ENCODE measurements at regions not wholly inside any gene's neighbourhood (a gene's known extent, or its start where the extent isn't known, plus 50 kb on each side); places are given as distances from the start of the nearest gene placed in this dataset.
A peak's percentile ranks its signal among the peaks of the same experiment; 100 is the strongest.

GRCh38 chr20:48291896-48292295, 506.6 kb upstream of the SULF2 start:
- H3K36me3 Mint-ChIP-seq (ENCODE audit: low read depth) = no peaks in the 10 kb centered on the region
- DNase-seq (ENCODE audit: low read depth, low spot score) = no peak
- no peak overlapping the region for H3K27ac Mint-ChIP-seq (ENCODE audit: unreplicated experiment)
- TF ChIP-seq, protein P1, sequence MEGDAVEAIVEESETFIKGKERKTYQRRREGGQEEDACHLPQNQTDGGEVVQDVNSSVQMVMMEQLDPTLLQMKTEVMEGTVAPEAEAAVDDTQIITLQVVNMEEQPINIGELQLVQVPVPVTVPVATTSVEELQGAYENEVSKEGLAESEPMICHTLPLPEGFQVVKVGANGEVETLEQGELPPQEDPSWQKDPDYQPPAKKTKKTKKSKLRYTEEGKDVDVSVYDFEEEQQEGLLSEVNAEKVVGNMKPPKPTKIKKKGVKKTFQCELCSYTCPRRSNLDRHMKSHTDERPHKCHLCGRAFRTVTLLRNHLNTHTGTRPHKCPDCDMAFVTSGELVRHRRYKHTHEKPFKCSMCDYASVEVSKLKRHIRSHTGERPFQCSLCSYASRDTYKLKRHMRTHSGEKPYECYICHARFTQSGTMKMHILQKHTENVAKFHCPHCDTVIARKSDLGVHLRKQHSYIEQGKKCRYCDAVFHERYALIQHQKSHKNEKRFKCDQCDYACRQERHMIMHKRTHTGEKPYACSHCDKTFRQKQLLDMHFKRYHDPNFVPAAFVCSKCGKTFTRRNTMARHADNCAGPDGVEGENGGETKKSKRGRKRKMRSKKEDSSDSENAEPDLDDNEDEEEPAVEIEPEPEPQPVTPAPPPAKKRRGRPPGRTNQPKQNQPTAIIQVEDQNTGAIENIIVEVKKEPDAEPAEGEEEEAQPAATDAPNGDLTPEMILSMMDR (conservative IDR thresholded peaks at IDR 0.05) = no peak
- H3K27me3 Mint-ChIP-seq (ENCODE audit: low read depth) = peaks cover 13% of the 10 kb centered on the region
- peaks cover 56% of the 10 kb centered on the region for H3K4me1 Mint-ChIP-seq
- H3K4me3 Mint-ChIP-seq = no peak overlapping the region
- H3K9me3 Mint-ChIP-seq = no peaks in the 10 kb centered on the region

DNA sequence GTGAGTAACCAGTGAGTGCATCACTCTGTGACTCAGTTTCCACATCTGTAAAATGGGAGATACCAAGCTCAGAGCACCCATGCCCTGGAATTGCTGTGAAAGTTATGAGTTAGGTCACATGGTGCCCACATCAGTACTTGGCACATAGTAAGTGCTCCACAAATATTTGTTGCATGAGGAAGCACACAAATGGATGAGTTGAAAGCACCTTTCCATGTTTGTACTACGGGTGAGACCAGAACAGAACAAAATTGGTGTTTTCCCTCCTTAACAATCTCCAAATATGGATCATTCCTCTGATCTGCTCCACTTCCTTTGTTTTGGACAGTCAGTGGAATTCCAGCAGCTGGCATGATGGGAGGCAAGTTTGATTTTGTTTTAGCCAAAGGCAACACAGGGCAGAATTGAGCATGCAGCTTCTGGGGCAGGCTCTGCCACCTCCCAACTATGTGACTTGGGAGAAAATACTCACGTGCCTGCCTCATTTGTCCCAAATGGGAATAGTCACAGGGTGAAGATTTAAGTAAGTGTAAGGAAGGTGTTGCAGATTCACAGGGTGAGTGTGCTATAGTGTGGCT, 503.7 kb upstream of the SULF2 start:
- Mint-ChIP-seq H3K4me3 (no peak overlapping the region), H3K4me1 (peaks cover 52% of the 10 kb centered on the region), H3K27ac (ENCODE audit: unreplicated experiment) (peak overlapping the region; percentile 15), H3K9me3 (no peaks in the 10 kb centered on the region), H3K27me3 (ENCODE audit: low read depth) (peaks cover 13% of the 10 kb centered on the region), H3K36me3 (ENCODE audit: low read depth) (no peaks in the 10 kb centered on the region)
- no peak for DNase-seq (ENCODE audit: low read depth, low spot score)
- TF ChIP-seq, protein P1 (conservative IDR thresholded peaks at IDR 0.05) = no peak

GRCh38 chr20:48287552-48288170, 502.4 kb upstream of the SULF2 start:
- Mint-ChIP-seq H3K27ac (ENCODE audit: unreplicated experiment) (no peak overlapping the region), H3K4me3 (no peak overlapping the region), H3K27me3 (ENCODE audit: low read depth) (peaks cover 10% of the 10 kb centered on the region), H3K4me1 (peaks cover 50% of the 10 kb centered on the region), H3K36me3 (ENCODE audit: low read depth) (no peaks in the 10 kb centered on the region), H3K9me3 (no peaks in the 10 kb centered on the region)
- DNase-seq (ENCODE audit: low read depth, low spot score) = no peak
- TF ChIP-seq, protein P1 (conservative IDR thresholded peaks at IDR 0.05) = no peak

DNA sequence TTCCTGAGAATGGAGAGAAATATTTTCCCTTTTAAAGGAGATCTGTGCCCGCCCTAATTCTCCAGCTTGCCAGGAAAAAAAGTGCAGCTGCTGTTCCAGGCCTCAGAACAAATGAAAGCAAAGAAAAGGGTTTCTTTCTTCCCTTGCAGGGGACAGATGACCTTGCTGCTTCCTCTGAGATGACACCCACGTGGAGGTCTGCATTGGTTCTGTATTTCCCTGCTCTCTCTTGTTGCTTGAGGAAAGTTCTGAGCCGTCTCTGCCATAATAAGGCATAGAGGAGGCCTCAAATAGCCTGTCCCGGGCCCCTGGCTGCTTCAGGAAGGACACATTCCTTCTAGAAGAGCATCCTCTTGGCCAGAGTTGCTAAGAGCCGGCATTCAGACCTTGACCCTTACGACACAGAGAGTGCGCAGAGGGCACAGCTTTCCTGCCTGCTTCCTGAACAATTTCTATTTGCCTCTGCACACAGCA, 501.8 kb upstream of the SULF2 start:
- H3K9me3 Mint-ChIP-seq = no peaks in the 10 kb centered on the region
- H3K4me1 Mint-ChIP-seq = peaks cover 46% of the 10 kb centered on the region
- peaks cover 6% of the 10 kb centered on the region for H3K27me3 Mint-ChIP-seq (ENCODE audit: low read depth)
- no peak overlapping the region for H3K4me3 Mint-ChIP-seq
- TF ChIP-seq, protein P1 (conservative IDR thresholded peaks at IDR 0.05) = no peak
- no peak for DNase-seq (ENCODE audit: low read depth, low spot score)
- no peaks in the 10 kb centered on the region for H3K36me3 Mint-ChIP-seq (ENCODE audit: low read depth)
- peak overlapping the region; percentile 39 for H3K27ac Mint-ChIP-seq (ENCODE audit: unreplicated experiment)

DNA sequence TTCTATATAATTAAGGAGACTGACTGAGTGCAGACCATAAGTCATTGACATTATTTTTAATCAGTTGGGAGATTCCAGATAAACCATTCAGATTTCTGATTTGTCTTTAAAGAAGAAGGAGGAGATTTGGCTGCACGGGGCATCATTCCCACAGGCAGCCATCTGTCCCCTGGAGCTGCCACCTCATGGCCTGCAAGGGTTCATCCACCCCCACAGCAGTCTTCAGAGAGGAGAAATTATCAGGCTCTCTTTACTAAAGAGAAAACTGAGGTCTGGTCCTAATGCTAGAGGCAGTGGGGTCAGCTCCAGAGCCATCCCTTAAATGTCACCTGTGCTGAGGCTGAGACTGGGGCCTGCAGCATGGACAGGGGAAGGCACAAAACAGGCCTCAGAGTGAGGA, 501.3 kb upstream of the SULF2 start:
- H3K4me1 Mint-ChIP-seq = peaks cover 44% of the 10 kb centered on the region
- no peak overlapping the region for H3K27ac Mint-ChIP-seq (ENCODE audit: unreplicated experiment)
- no peaks in the 10 kb centered on the region for H3K36me3 Mint-ChIP-seq (ENCODE audit: low read depth)
- TF ChIP-seq, protein P1 (conservative IDR thresholded peaks at IDR 0.05) = no peak
- DNase-seq (ENCODE audit: low read depth, low spot score) = no peak
- peaks cover 5% of the 10 kb centered on the region for H3K27me3 Mint-ChIP-seq (ENCODE audit: low read depth)
- H3K9me3 Mint-ChIP-seq = no peaks in the 10 kb centered on the region
- no peak overlapping the region for H3K4me3 Mint-ChIP-seq
